Pancreas (tissue), 10 donors: ENCODE measurements at regions not wholly inside any gene's neighbourhood (a gene's known extent, or its start where the extent isn't known, plus 50 kb on each side); places are given as distances from the start of the nearest gene placed in this dataset.

ENCODE experiments used
- ATAC-seq, 4 donors: fragments of 200-7000 bp; cut with Tn5 transposase; one replicate each; pipeline versions ENCODE4 v1.8.0 to v1.9.1; 2020; ENCODE audit warnings: mild to moderate bottlenecking in 4 of 4, moderate library complexity in 4 of 4
- DNase-seq, 6 donors: peaks; one replicate each; pipeline ENCODE4 v3.0.0-alpha.2; 2020
- FAIRE-seq: peaks from 2 replicates; lab custom pipeline; 2012; peaks lifted over from hg19 to GRCh38; lab: Jason Lieb, UNC
- H3K27ac ChIP-seq, 4 donors: fragments of 200-600 bp; sonication (generic); 1 replicate in 3 of 4; 2 replicates in 1 of 4; pipeline versions ENCODE4 v1.5.0 to v1.8.0; 2020
- H3K27me3 ChIP-seq, 4 donors: fragments of 200-600 bp; one replicate each; pipeline ENCODE4 v1.8.0; 2021
- H3K36me3 ChIP-seq, 3 donors: fragments of 200-600 bp; sonication (generic) in 1 of 3; one replicate each; pipeline versions ENCODE4 v1.5.0 to v1.8.0; 2020 to 2021
- H3K4me1 ChIP-seq, 3 donors: fragments of 200-600 bp; one replicate each; pipeline ENCODE4 v1.8.0; 2021
- H3K4me3 ChIP-seq, 4 donors: fragments of 200-600 bp; sonication (generic) in 2 of 4; one replicate each; pipeline versions ENCODE4 v1.5.0 to v1.8.0; 2020 to 2021
- H3K9me3 ChIP-seq, 4 donors: fragments of 200-600 bp; one replicate each; pipeline ENCODE4 v1.8.0; 2021
- WGBS, 2 donors: extraction: QIAGEN DNeasy Blood & Tissue Kit; methylation state at CpG; one replicate each; pipeline ENCODE4 v1.1.7; 2013; 5-methylcytosine and 5-hydroxymethylcytosine counted together
- intact Hi-C, 3 donors: fragments of 100-400 bp; cut with DNase I; formaldehyde crosslinking; loops; one replicate each; pipeline versions ENCODE4 v1.11.1 to v1.14.2; 2022
- TF ChIP-seq, protein P1 (sequence below), 4 donors: fragments of 200-600 bp; sonication (generic) in 3 of 4; IDR thresholded peaks; one replicate each; pipeline versions ENCODE4 v1.5.0 to v1.8.0; 2021; ENCODE audit warnings: antibody characterized with exemption in 4 of 4
- donor health status: healthy with polysubstance abuse.
- donor health status: DM: no; HTN: no; CAD: no; lungs with moderate emphysema.
- donor health status: DM: no; HTN: no; CAD: no.
- donor health status: control.
- donor health status: control.
- donor health status: Bipolar disorder and iron deficiency.
- donor health status: DM: yes; HTN: yes; CAD: no.
- donor health status: DM: no; HTN: no; CAD: no.
- donor health status: DM: no; HTN: no; CAD: no.
- donor health status: DM: yes; HTN: yes; CAD: no.

DNA sequence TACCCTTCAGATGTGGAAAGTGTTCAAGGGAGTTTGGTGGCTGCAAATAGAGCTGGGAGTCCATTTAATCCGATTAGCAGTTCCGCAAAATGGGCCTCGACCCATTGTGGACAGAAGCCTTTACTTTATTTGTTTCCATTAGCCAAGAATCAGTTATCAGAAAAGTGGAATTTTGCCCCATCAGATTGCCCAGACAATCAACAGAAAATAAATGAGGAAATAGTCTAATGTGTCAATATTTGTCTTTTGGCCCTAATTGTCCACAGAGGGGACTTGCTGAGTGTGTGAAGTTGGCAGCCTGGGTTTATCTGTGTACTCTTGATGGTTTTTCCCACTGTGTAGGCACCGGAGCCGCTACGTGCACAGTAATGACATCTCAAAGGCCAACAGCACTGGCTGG, 134.3 kb downstream of the LINC00237 start:
- TF ChIP-seq, protein P1, sequence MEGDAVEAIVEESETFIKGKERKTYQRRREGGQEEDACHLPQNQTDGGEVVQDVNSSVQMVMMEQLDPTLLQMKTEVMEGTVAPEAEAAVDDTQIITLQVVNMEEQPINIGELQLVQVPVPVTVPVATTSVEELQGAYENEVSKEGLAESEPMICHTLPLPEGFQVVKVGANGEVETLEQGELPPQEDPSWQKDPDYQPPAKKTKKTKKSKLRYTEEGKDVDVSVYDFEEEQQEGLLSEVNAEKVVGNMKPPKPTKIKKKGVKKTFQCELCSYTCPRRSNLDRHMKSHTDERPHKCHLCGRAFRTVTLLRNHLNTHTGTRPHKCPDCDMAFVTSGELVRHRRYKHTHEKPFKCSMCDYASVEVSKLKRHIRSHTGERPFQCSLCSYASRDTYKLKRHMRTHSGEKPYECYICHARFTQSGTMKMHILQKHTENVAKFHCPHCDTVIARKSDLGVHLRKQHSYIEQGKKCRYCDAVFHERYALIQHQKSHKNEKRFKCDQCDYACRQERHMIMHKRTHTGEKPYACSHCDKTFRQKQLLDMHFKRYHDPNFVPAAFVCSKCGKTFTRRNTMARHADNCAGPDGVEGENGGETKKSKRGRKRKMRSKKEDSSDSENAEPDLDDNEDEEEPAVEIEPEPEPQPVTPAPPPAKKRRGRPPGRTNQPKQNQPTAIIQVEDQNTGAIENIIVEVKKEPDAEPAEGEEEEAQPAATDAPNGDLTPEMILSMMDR (IDR thresholded peaks at IDR 0.05) = no peak
- H3K36me3 ChIP-seq = no peaks in the 10 kb centered on the region
- no peak overlapping the region for H3K27ac ChIP-seq
- 16 to 19% methylated on average over 6 of the region's 6 CpGs for WGBS, 2 donors
- FAIRE-seq = no peak
- H3K9me3 ChIP-seq = no peaks in the 10 kb centered on the region
- no peaks in the 10 kb centered on the region for H3K4me1 ChIP-seq
- DNase-seq = no peak
- intact Hi-C loops = no loop called here
- peaks cover 0 to 12% (median 0%) of the 10 kb centered on the region in 4 donors for H3K27me3 ChIP-seq
- peak in 3 of 4 donors; percentile 42 to 49 (median 45) for ATAC-seq
- H3K4me3 ChIP-seq = no peak overlapping the region

DNA sequence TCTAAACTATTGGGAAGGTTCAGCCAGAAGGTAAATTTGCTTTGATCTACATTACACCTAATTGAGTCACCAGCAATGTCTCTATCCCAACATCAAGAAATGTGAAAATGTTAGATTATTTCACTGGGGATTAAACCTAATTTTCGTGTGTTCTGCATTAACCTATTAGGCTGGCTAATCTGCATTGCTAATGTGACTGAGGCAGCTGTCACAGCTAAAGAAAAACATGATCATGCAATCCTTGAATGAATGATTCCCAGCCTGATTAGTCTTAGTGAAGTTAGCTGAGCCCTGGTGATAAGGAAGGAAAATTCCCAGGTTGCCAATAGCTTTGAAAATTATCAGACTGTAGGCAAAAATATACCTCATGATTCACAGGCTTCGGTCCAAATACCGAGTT, 135.3 kb downstream of the LINC00237 start:
- Histone ChIP-seq H3K27me3 (peaks cover 0 to 12% (median 0%) of the 10 kb centered on the region in 4 donors), H3K4me1 (no peaks in the 10 kb centered on the region), H3K36me3 (no peaks in the 10 kb centered on the region), H3K4me3 (no peak overlapping the region), H3K27ac (no peak overlapping the region), H3K9me3 (no peaks in the 10 kb centered on the region)
- TF ChIP-seq, protein P1 (IDR thresholded peaks at IDR 0.05) = no peak
- intact Hi-C loops = no loop called here
- FAIRE-seq = no peak
- no peak for ATAC-seq
- DNase-seq = no peak
- 37 to 39% methylated on average over 3 of the region's 3 CpGs for WGBS, 2 donors

DNA sequence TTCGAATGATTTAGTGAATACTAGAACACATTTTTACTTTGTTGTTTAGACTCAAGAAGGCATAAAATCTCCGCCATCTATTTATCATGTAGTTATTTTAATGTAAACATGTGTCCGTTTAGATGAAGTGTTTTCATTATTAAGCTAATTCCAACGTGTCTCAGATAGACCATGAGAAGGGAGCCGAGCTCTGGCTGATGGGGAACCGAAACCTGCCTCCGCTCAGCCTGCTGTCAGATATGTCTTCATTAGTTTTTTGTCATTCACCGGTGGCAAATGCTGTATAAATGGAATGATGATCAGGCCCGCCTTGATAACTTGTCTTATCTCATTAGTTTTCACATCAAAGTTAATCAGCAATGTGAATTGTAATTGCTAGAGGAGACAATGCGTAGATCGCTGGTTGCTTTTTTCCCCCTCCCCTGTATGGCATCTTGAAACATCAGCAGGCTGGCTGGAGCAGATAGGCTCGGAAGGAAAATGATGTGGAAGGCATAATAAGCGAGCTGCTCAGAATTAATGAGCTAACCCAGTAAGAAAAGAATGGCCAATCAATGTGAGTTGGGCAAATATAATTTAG, 136.4 kb downstream of the LINC00237 start:
- ATAC-seq (no peak), FAIRE-seq (no peak), DNase-seq (no peak)
- H3K27me3 ChIP-seq = peaks cover 0 to 12% (median 0%) of the 10 kb centered on the region in 4 donors
- 64 to 72% methylated on average over 13 of the region's 13 CpGs for WGBS, 2 donors
- intact Hi-C loops = no loop called here
- TF ChIP-seq, protein P1 (IDR thresholded peaks at IDR 0.05) = no peak
- no peak overlapping the region for H3K4me3 ChIP-seq
- no peaks in the 10 kb centered on the region for H3K9me3 ChIP-seq
- H3K4me1 ChIP-seq = no peaks in the 10 kb centered on the region
- H3K27ac ChIP-seq = no peak overlapping the region
- no peaks in the 10 kb centered on the region for H3K36me3 ChIP-seq

DNA sequence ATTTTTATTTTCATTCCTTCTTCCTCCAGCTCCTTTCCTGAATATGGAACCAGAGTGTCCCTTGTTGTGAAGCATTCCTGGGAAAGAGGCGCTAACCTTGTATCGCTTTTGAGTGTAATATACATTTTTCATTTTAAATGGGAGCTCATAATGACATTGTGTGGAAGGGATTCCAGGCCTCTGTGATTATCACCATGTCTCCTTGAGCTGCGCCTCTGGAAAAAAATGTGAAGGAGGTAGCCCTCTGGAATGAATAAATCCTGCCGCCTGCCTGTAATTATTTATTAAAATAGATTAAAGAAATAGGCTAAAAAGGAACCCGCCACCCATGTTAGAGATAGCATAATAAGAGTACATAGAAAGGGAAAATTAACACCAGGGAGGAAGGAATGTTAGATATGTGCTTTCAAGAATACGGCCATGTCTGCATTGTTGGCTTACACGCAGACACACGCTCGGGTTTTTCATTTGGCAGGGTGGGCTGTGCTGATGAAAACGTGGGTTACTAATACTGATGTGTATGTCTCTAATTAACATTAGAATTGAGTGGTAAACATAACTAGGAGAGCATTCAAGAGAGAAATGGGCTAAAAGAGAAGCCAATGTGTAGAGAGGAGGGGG, 138.5 kb downstream of the LINC00237 start:
- no peak overlapping the region for H3K4me3 ChIP-seq
- ATAC-seq (no peak), FAIRE-seq (no peak), DNase-seq (no peak)
- H3K36me3 ChIP-seq = no peaks in the 10 kb centered on the region
- TF ChIP-seq, protein P1 (IDR thresholded peaks at IDR 0.05) = no peak
- no peaks in the 10 kb centered on the region for H3K4me1 ChIP-seq
- peaks cover 0 to 10% (median 0%) of the 10 kb centered on the region in 4 donors for H3K27me3 ChIP-seq
- H3K9me3 ChIP-seq = no peaks in the 10 kb centered on the region
- intact Hi-C loops = no loop called here
- no peak overlapping the region for H3K27ac ChIP-seq
- WGBS, 2 donors = 78 to 80% methylated on average over 10 of the region's 10 CpGs

DNA sequence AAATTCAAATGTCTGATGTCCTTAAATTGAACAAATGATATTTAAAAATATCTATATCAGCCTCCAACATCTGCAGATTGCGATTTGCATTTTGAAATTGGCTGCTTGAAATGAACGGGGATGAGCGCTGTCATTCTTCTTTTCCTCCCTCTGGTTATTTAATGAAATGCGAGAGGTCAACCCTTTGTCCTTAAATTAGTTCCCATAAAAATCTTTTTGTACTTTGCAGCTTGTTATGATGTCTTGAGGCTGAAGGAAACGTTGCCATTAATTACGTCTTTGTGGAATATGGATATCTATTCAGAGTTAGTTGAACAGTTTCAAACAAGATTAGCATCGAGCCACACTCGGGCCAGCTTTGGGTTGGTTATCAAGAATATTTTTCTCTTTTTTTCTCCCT, 140.0 kb downstream of the LINC00237 start:
- DNase-seq = no peak
- no peak overlapping the region for H3K4me3 ChIP-seq
- TF ChIP-seq, protein P1 (IDR thresholded peaks at IDR 0.05) = no peak
- 71 to 76% methylated on average over 8 of the region's 8 CpGs for WGBS, 2 donors
- H3K4me1 ChIP-seq = no peaks in the 10 kb centered on the region
- FAIRE-seq = no peak
- no peak overlapping the region for H3K27ac ChIP-seq
- ATAC-seq = no peak
- intact Hi-C loops = no loop called here
- no peaks in the 10 kb centered on the region for H3K9me3 ChIP-seq
- H3K27me3 ChIP-seq = peaks cover 0 to 10% (median 0%) of the 10 kb centered on the region in 4 donors
- H3K36me3 ChIP-seq = no peaks in the 10 kb centered on the region
